Endodermal cell (in vitro differentiated cells): ENCODE measurements at regions not wholly inside any gene's neighbourhood (a gene's known extent, or its start where the extent isn't known, plus 50 kb on each side); places are given as distances from the start of the nearest gene placed in this dataset.

ENCODE experiments used
- DNase-seq: peaks from one replicate; pipeline ENCODE4 v3.0.0-alpha.2; 2017
- H3K27ac ChIP-seq: 2 replicates; pipeline ENCODE4 v1.5.1; 2013; ENCODE audit warnings: mild to moderate bottlenecking, low read depth, low read length, moderate library complexity
- H3K27me3 ChIP-seq: 2 replicates; pipeline ENCODE4 v1.6.1; 2013; ENCODE audit warnings: mild to moderate bottlenecking, low read length, moderate library complexity; ENCODE audit not compliant: insufficient read depth, control insufficient read depth, poor library complexity, severe bottlenecking
- H3K36me3 ChIP-seq: 2 replicates; pipeline ENCODE4 v1.7.0; 2013; ENCODE audit warnings: mild to moderate bottlenecking, low read length, moderate library complexity; ENCODE audit not compliant: control insufficient read depth, insufficient read depth
- H3K4me1 ChIP-seq: one replicate; pipeline ENCODE4 v1.7.0; 2013; ENCODE audit warnings: low read length; ENCODE audit not compliant: control insufficient read depth, insufficient read depth
- H3K4me3 ChIP-seq: 2 replicates; pipeline ENCODE4 v1.5.1; 2013; ENCODE audit warnings: mild to moderate bottlenecking, low read length, moderate library complexity
- H3K9ac ChIP-seq: 2 replicates; pipeline ENCODE4 v1.6.1; 2013; ENCODE audit warnings: mild to moderate bottlenecking, low read length, moderate library complexity; ENCODE audit not compliant: poor library complexity, severe bottlenecking; ENCODE audit errors: extremely low read depth
- H3K9me3 ChIP-seq: 2 replicates; pipeline ENCODE4 v1.6.1; 2013; ENCODE audit warnings: mild to moderate bottlenecking, low read length, moderate library complexity; ENCODE audit not compliant: control insufficient read depth
- H3K27ac Mint-ChIP-seq: 2 replicates; pipeline ENCODE4 v1.8.0; 2020; ENCODE audit warnings: mixed read lengths
- H3K27me3 Mint-ChIP-seq: 2 replicates; pipeline ENCODE4 v1.8.0; 2021; ENCODE audit warnings: mild to moderate bottlenecking, mixed read lengths; ENCODE audit not compliant: insufficient read depth
- H3K36me3 Mint-ChIP-seq: 2 replicates; pipeline ENCODE4 v1.8.0; 2020; ENCODE audit warnings: low read depth, mixed read lengths
- H3K4me1 Mint-ChIP-seq: 2 replicates; pipeline ENCODE4 v1.8.0; 2020; ENCODE audit warnings: mixed read lengths
- H3K4me3 Mint-ChIP-seq: 2 replicates; pipeline ENCODE4 v1.8.0; 2020; ENCODE audit warnings: mild to moderate bottlenecking, moderate library complexity, mixed read lengths
- H3K9me3 Mint-ChIP-seq: 2 replicates; pipeline ENCODE4 v1.8.0; 2020; ENCODE audit warnings: mild to moderate bottlenecking, mixed read lengths
- CTCF ChIP-seq: fragments of 200-600 bp; sonication (generic); conservative IDR thresholded peaks from 2 replicates; pipeline ENCODE4 v1.5.0; 2021; ENCODE audit warnings: antibody characterized with exemption, mild to moderate bottlenecking
- WGBS, 2 experiments: methylation state at CpG; one replicate each; pipeline versions ENCODE4 v1.1.5 to v1.1.7; 2013; ENCODE audit warnings: missing lambda C conversion rate in 2 of 2, mixed read lengths in 1 of 2; ENCODE audit not compliant: insufficient coverage in 1 of 2, insufficient read length in 1 of 2; 5-methylcytosine and 5-hydroxymethylcytosine counted together

GRCh38 chr12:84362552-84362897, 550.1 kb downstream of the SLC6A15 start:
- Mint-ChIP-seq H3K27ac (no peak overlapping the region), H3K4me3 (no peak overlapping the region), H3K9me3 (no peaks in the 10 kb centered on the region), H3K4me1 (no peaks in the 10 kb centered on the region), H3K36me3 (no peaks in the 10 kb centered on the region), H3K27me3 (no peaks in the 10 kb centered on the region)
- H3K9me3 ChIP-seq: no peaks in the 10 kb centered on the region
- no peak overlapping the region for H3K9ac ChIP-seq
- no peak for DNase-seq
- TF ChIP-seq CTCF: no peak
- 88 to 100% methylated on average over 2 to 7 of the region's 7 CpGs for WGBS, 2 experiments
- H3K4me1 ChIP-seq: peaks cover 5% of the 10 kb centered on the region
- H3K36me3 ChIP-seq: no peaks in the 10 kb centered on the region
- H3K27ac ChIP-seq: no peak overlapping the region
- H3K27me3 ChIP-seq: no peaks in the 10 kb centered on the region
- H3K4me3 ChIP-seq: no peak overlapping the region

GRCh38 chr12:84361651-84362551, 550.7 kb downstream of the SLC6A15 start:
- DNase-seq: peak; percentile 43
- no peaks in the 10 kb centered on the region for H3K27me3 ChIP-seq
- no peaks in the 10 kb centered on the region for H3K4me1 Mint-ChIP-seq
- H3K36me3 ChIP-seq: no peaks in the 10 kb centered on the region
- H3K4me3 Mint-ChIP-seq: no peak overlapping the region
- no peak overlapping the region for H3K27ac ChIP-seq
- no peak overlapping the region for H3K9ac ChIP-seq
- peaks cover 5% of the 10 kb centered on the region for H3K4me1 ChIP-seq
- H3K27ac Mint-ChIP-seq: no peak overlapping the region
- no peaks in the 10 kb centered on the region for H3K9me3 ChIP-seq
- no peaks in the 10 kb centered on the region for H3K36me3 Mint-ChIP-seq
- no peak overlapping the region for H3K4me3 ChIP-seq
- no peaks in the 10 kb centered on the region for H3K27me3 Mint-ChIP-seq
- H3K9me3 Mint-ChIP-seq: no peaks in the 10 kb centered on the region
- 89 to 90% methylated on average over 9 to 27 of the region's 27 CpGs for WGBS, 2 experiments
- no peak for TF ChIP-seq CTCF

- no peaks in the 10 kb centered on the region for H3K9me3 ChIP-seq
- no peak for TF ChIP-seq CTCF
- H3K9ac ChIP-seq: no peak overlapping the region
- Mint-ChIP-seq H3K4me1 (peaks cover 5% of the 10 kb centered on the region), H3K36me3 (no peaks in the 10 kb centered on the region), H3K9me3 (no peaks in the 10 kb centered on the region), H3K27ac (no peak overlapping the region), H3K27me3 (no peaks in the 10 kb centered on the region), H3K4me3 (no peak overlapping the region)
- DNase-seq: no peak
- H3K27me3 ChIP-seq: no peaks in the 10 kb centered on the region
- no peaks in the 10 kb centered on the region for H3K36me3 ChIP-seq
- H3K27ac ChIP-seq: no peak overlapping the region
- H3K4me3 ChIP-seq: no peak overlapping the region
- 86 to 94% methylated on average over 2 to 3 of the region's 3 CpGs for WGBS, 2 experiments
- peaks cover 5% of the 10 kb centered on the region for H3K4me1 ChIP-seq
Measured at GRCh38 chr12:84357314-84357713, 555.3 kb downstream of the SLC6A15 start.
